Middle frontal gyrus (tissue), 1 donor: ENCODE measurements at regions not wholly inside any gene's neighbourhood (a gene's known extent, or its start where the extent isn't known, plus 50 kb on each side); places are given as distances from the start of the nearest gene placed in this dataset.
"Not testable (repeated sequence)": the region's sequence is repeated elsewhere in the genome, so short reads cannot be mapped to it uniquely, and the experiment has no call there.

ENCODE experiments used
- DNase-seq: peaks from one replicate; pipeline ENCODE4 v3.0.0-alpha.2; 2015; ENCODE audit warnings: low spot score; ENCODE audit errors: extremely low spot score

- no peak for DNase-seq
These were observed 114.0 kb downstream of the SLC38A4 start for GRCh38 chr12:46711756-46712155.

GRCh38 chr12:46710125-46710743, 115.6 kb downstream of the SLC38A4 start:
- DNase-seq = no peak

GRCh38 chr12:46702581-46703344, 123.0 kb downstream of the SLC38A4 start:
- DNase-seq = no peak

- no peak for DNase-seq
These were observed 124.4 kb downstream of the SLC38A4 start for GRCh38 chr12:46701356-46701755.

- DNase-seq = no peak
These were observed 125.8 kb downstream of the SLC38A4 start for GRCh38 chr12:46699986-46700385.

GRCh38 chr12:46698003-46698402, 127.8 kb downstream of the SLC38A4 start:
- DNase-seq = no peak

- DNase-seq = no peak
These were observed 132.3 kb downstream of the SLC38A4 start for GRCh38 chr12:46693518-46693917.

GRCh38 chr12:46693034-46693433, 132.8 kb downstream of the SLC38A4 start:
- no peak for DNase-seq

GRCh38 chr12:46692606-46693005, 133.2 kb downstream of the SLC38A4 start:
- DNase-seq = no peak

- no peak for DNase-seq
These were observed 139.4 kb downstream of the SLC38A4 start for GRCh38 chr12:46686267-46686942.

GRCh38 chr12:46684243-46684642, 141.6 kb downstream of the SLC38A4 start:
- not testable (repeated sequence) for DNase-seq

GRCh38 chr12:46682148-46682547, 143.6 kb downstream of the SLC38A4 start:
- no peak for DNase-seq

GRCh38 chr12:46680506-46680905, 145.3 kb downstream of the SLC38A4 start:
- no peak for DNase-seq

GRCh38 chr12:46679754-46680153, 146.0 kb downstream of the SLC38A4 start:
- no peak for DNase-seq

- DNase-seq = no peak
These were observed 147.4 kb downstream of the SLC38A4 start for GRCh38 chr12:46678426-46678825.

- DNase-seq = no peak
These were observed 148.0 kb downstream of the SLC38A4 start for GRCh38 chr12:46677749-46678148.

- no peak for DNase-seq
These were observed 148.8 kb downstream of the SLC38A4 start for GRCh38 chr12:46676797-46677520.

GRCh38 chr12:46676396-46676795, 149.4 kb downstream of the SLC38A4 start:
- no peak for DNase-seq

GRCh38 chr12:46675736-46676135, 150.1 kb downstream of the SLC38A4 start:
- no peak for DNase-seq

- DNase-seq = no peak
These were observed 151.0 kb downstream of the SLC38A4 start for GRCh38 chr12:46674800-46675199.

- DNase-seq = no peak
These were observed 151.7 kb downstream of the SLC38A4 start for GRCh38 chr12:46674129-46674528.

GRCh38 chr12:46671102-46671501, 154.7 kb downstream of the SLC38A4 start:
- no peak for DNase-seq
